Mesothelial cell of epicardium (in vitro differentiated cells): ENCODE measurements at regions not wholly inside any gene's neighbourhood (a gene's known extent, or its start where the extent isn't known, plus 50 kb on each side); places are given as distances from the start of the nearest gene placed in this dataset.

Experiments used
- DNase-seq, 2 experiments: peaks; one replicate each; pipeline ENCODE4 v3.0.0; 2021; ENCODE audit warnings: low spot score in 2 of 2; ENCODE audit not compliant: unreplicated experiment in 2 of 2
- H3K27ac Mint-ChIP-seq: 2 replicates; pipeline ENCODE4 v1.8.0; 2021; ENCODE audit warnings: mixed read lengths
- H3K27me3 Mint-ChIP-seq: 2 replicates; pipeline ENCODE4 v1.8.0; 2021; ENCODE audit warnings: low read depth, mixed read lengths
- H3K36me3 Mint-ChIP-seq: 2 replicates; pipeline ENCODE4 v1.8.0; 2021; ENCODE audit warnings: mixed read lengths
- H3K4me1 Mint-ChIP-seq: 2 replicates; pipeline ENCODE4 v1.8.0; 2021; ENCODE audit warnings: mixed read lengths
- H3K4me3 Mint-ChIP-seq: 2 replicates; pipeline ENCODE4 v1.8.0; 2021; ENCODE audit warnings: mild to moderate bottlenecking, moderate library complexity, mixed read lengths
- H3K9me3 Mint-ChIP-seq: 2 replicates; pipeline ENCODE4 v1.8.0; 2021; ENCODE audit warnings: mixed read lengths
- CTCF ChIP-seq: fragments of 200-600 bp; sonication (generic); IDR thresholded peaks from one replicate; pipeline ENCODE4 v1.5.0; 2021; ENCODE audit warnings: antibody characterized with exemption; ENCODE audit not compliant: unreplicated experiment

GRCh38 chr2:575030-575726 lies 102.0 kb downstream of the TMEM18 start:
- H3K27me3 Mint-ChIP-seq: peaks cover 3% of the 10 kb centered on the region

DNA sequence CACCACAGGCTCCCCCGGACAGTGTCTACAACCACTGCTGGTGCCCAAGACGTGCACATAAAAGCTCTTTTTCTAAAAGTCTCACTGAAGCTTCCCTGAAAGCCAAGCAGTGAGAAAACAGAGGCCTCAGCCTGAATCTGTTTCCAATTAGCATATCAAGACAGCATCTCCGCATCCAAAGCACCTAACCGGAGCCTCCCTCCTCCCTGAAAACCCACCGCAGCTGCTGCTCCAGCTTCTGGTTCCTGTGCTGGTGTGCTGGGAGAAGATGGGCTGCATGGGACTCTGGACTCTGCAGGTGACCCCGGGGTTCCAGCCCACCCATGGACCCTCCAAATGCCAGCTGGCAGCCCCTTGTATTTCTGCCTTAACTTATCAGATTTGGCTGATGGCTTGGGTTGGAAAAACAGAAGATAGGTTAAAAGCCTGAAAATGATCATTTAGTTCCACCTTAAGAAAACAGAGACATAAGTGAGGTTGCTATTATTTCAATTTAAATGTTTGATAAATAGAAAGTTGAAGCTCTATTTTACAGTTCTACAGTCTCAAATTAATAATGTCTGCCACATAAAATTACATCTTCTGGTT lies 103.3 kb downstream of the TMEM18 start:
- Mint-ChIP-seq H3K27ac (no peak overlapping the region), H3K4me1 (no peaks in the 10 kb centered on the region), H3K4me3 (no peak overlapping the region), H3K36me3 (no peaks in the 10 kb centered on the region), H3K27me3 (peaks cover 11% of the 10 kb centered on the region), H3K9me3 (peaks cover 52% of the 10 kb centered on the region)
- no peak for TF ChIP-seq CTCF
- DNase-seq: peak in 1 of 2 experiments; percentile 21

More at GRCh38 chr2:575030-575726, 102.0 kb downstream of the TMEM18 start:
- Mint-ChIP-seq H3K9me3 (peaks cover 50% of the 10 kb centered on the region), H3K4me1 (no peaks in the 10 kb centered on the region), H3K4me3 (no peak overlapping the region), H3K27ac (no peak overlapping the region), H3K36me3 (no peaks in the 10 kb centered on the region)
- DNase-seq: peak in 1 of 2 experiments; percentile 21
- no peak for TF ChIP-seq CTCF

DNA sequence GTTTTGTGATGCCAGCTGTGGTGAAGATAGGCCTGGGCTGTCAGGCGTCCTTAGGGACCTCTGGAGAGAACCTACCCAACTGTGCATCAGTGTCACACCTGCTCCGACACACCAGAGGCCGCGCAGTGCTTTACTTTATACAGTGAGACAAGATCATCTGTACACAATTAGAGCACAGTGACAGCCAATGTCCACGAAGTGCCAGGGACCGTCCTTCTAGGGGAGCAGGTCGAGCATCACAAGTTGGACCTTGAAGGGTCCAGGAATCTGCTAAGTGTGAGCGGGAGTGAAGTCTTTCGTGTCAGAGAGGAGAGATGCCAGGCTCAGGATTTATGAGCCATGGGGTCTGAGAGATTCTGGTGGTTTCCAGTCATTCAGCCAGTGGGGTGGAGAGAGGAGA lies 104.2 kb downstream of the TMEM18 start:
- Mint-ChIP-seq H3K9me3 (peaks cover 52% of the 10 kb centered on the region), H3K36me3 (no peaks in the 10 kb centered on the region), H3K27me3 (peaks cover 18% of the 10 kb centered on the region), H3K4me3 (no peak overlapping the region), H3K27ac (no peak overlapping the region), H3K4me1 (peaks cover 2% of the 10 kb centered on the region)
- TF ChIP-seq CTCF: no peak
- DNase-seq: peak in 1 of 2 experiments; percentile 24

GRCh38 chr2:569681-570080 lies 107.5 kb downstream of the TMEM18 start:
- peaks cover 36% of the 10 kb centered on the region for H3K9me3 Mint-ChIP-seq

DNA sequence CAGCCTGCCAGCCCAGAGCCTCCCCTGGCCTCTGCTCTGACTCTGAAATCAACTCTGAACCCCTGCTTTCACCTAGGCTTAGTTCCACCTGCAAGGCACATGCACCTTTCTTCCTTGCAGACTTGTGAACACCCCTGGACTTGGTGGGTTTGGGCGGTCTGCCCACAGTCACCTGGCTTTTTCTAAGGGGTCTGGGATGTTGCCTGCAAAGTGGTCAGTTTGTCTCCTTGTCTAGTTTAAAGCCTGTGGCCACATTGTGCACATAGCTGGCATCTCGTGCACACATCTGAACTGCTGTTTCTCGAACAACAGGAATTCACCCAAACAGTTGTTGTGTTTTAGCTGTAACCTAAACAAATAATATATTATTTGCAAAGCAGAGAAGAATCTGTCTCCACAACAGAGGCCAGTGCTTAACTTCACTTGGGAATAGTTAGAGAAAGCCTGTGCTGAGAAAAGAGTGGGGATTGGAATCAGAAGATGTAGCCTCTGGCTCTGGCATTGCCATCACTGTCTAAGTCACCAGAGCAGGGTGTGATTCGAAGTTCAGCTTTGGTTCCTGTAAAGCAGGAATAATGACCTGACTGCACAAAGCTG lies 108.5 kb downstream of the TMEM18 start:
- peaks cover 4% of the 10 kb centered on the region for H3K4me1 Mint-ChIP-seq
- H3K27me3 Mint-ChIP-seq: peaks cover 39% of the 10 kb centered on the region
- peak in 1 of 2 experiments; percentile 24 for DNase-seq
- TF ChIP-seq CTCF: no peak
- no peaks in the 10 kb centered on the region for H3K36me3 Mint-ChIP-seq
- H3K27ac Mint-ChIP-seq: no peak overlapping the region
- peaks cover 32% of the 10 kb centered on the region for H3K9me3 Mint-ChIP-seq
- H3K4me3 Mint-ChIP-seq: no peak overlapping the region

More at GRCh38 chr2:569681-570080, 107.5 kb downstream of the TMEM18 start:
- H3K4me1 Mint-ChIP-seq: peaks cover 4% of the 10 kb centered on the region
- no peak for TF ChIP-seq CTCF
- H3K36me3 Mint-ChIP-seq: no peaks in the 10 kb centered on the region
- no peak for DNase-seq
- H3K27me3 Mint-ChIP-seq: peaks cover 37% of the 10 kb centered on the region
- H3K27ac Mint-ChIP-seq: no peak overlapping the region
- H3K4me3 Mint-ChIP-seq: no peak overlapping the region
